GM06990 (cell line): ENCODE measurements at regions not wholly inside any gene's neighbourhood (a gene's known extent, or its start where the extent isn't known, plus 50 kb on each side); places are given as distances from the start of the nearest gene placed in this dataset.

ENCODE experiments used
- DNase-seq: peaks from one replicate; pipeline ENCODE4 v3.0.0-alpha.2; 2011; ENCODE audit not compliant: insufficient read length; ENCODE audit errors: extremely low read depth
- H3K27me3 ChIP-seq: replicated peaks from 2 replicates; pipeline ENCODE4 v1.6.0; 2011; ENCODE audit warnings: low read length; ENCODE audit not compliant: control insufficient read depth, insufficient read depth
- H3K36me3 ChIP-seq: 2 replicates; pipeline ENCODE4 v1.5.1; 2011; ENCODE audit warnings: low read length; ENCODE audit not compliant: control insufficient read depth, insufficient read depth
- H3K4me3 ChIP-seq: replicated peaks from 2 replicates; pipeline ENCODE4 v1.5.1; 2011; ENCODE audit warnings: low read depth, mild to moderate bottlenecking, control low read depth, low read length
- CTCF ChIP-seq: IDR thresholded peaks from 2 replicates; pipeline ENCODE4 v1.5.1; 2011; ENCODE audit warnings: low read length, control low read depth, mild to moderate bottlenecking, inconsistent platforms; ENCODE audit not compliant: insufficient read depth, poor library complexity, severe bottlenecking

DNA sequence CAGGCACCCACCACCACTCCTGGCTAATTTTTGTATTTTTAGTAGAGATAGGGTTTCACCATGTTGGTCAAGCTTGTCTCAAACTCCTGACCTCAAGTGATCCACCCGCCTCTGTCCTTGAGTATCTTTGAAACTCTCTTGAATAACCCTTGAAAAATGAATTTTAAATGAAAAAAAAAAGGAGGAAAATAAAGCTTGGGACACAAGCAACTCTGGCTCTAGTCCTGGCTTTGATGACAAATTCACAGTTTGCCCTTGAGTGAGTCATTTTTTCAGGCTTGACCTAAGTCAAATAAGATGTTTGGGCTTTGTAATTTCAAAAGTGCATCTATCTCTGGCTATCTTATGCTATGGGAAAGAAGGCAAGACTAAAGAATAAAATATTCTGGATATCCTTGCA is 79.0 kb upstream of the TRIB2 start:
- no peak overlapping the region for H3K4me3 ChIP-seq
- no peaks in the 10 kb centered on the region for H3K36me3 ChIP-seq
- no peak for DNase-seq
- no peaks in the 10 kb centered on the region; the same call in none of the 2 replicates for H3K27me3 ChIP-seq
- TF ChIP-seq CTCF: no peak

- H3K27me3 ChIP-seq: no peaks in the 10 kb centered on the region; the same call in none of the 2 replicates
- H3K4me3 ChIP-seq: no peak overlapping the region
- TF ChIP-seq CTCF: no peak
- H3K36me3 ChIP-seq: no peaks in the 10 kb centered on the region
- no peak for DNase-seq
These were observed 75.3 kb upstream of the TRIB2 start for GRCh38 chr2:12641441-12641840.

DNA sequence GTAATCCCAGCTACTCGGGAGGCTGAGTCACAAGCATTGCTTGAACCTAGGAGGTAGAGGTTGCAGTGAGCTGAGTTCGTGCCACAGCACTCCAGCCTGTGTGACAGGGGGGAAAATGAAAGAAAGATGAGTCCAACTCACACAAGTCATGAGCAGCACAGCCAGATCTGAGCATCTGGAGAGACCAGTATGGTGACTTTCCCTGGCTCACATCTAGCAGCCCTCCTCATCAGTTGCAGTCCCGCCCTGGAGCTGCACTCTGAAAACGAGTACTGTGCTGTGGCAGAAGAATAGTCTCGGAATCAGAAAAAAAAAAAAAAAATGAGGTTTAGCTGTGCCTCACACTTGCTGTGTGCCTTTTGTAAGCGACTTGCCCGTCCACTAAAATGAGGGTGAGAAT is 74.4 kb upstream of the TRIB2 start:
- no peak for TF ChIP-seq CTCF
- DNase-seq: no peak
- no peaks in the 10 kb centered on the region; the same call in none of the 2 replicates for H3K27me3 ChIP-seq
- H3K36me3 ChIP-seq: no peaks in the 10 kb centered on the region
- H3K4me3 ChIP-seq: no peak overlapping the region

GRCh38 chr2:12642859-12643258 is 73.9 kb upstream of the TRIB2 start:
- Histone ChIP-seq H3K36me3 (no peaks in the 10 kb centered on the region), H3K4me3 (no peak overlapping the region), H3K27me3 (no peaks in the 10 kb centered on the region; the same call in none of the 2 replicates)
- TF ChIP-seq CTCF: no peak
- DNase-seq: no peak

DNA sequence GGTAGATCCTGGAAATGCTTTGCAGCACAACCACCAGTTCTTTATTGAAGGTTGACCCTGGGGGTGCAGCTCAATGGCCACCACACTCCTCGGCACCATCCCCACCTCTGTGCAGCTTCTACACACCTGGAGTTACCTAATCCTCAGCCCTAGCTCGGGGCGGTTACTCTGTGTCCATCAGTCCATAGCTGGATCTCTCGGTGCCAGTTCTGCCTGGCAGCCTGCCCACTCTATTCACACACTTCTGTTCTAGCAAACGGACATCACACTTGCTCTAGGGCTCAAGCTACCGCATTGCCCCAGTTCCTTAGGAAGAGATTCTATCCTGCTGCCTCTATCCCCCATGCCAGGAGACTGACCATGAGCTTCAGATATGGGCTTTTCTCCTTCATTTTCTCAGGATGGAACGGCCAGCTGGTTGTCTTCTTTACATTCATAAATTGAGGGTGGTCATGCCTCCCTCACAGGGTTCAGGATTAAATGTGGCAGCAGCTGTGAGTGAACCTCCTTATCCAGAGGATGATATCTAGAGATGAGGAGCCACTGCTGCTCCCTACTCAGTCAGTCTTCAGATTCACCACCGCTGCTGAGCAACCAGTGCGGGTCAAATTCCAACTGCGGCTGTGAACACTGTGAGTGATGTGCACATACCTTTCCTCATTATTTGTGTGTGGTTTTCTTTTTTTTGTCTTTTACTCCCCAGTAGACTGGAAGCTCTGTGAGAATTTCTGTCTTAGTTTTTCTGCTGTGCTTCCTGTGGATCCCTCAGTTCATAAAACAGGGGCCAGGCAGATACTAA is 66.9 kb upstream of the TRIB2 start:
- no peak overlapping the region for H3K4me3 ChIP-seq
- H3K27me3 ChIP-seq: no peaks in the 10 kb centered on the region
- no peaks in the 10 kb centered on the region for H3K36me3 ChIP-seq
- TF ChIP-seq CTCF: no peak
- DNase-seq: no peak
